Activated CD4-positive, alpha-beta memory T cell treated with anti-CD3 and anti-CD28 coated beads, Interleukin-2, amount 10 ng/mL, durations not matched to agents 7 days and 5 days (primary cell): ENCODE measurements at regions not wholly inside any gene's neighbourhood (a gene's known extent, or its start where the extent isn't known, plus 50 kb on each side); places are given as distances from the start of the nearest gene placed in this dataset.
"Not testable (repeated sequence)": the region's sequence is repeated elsewhere in the genome, so short reads cannot be mapped to it uniquely, and the experiment has no call there.

Experiments
- CTCF ChIA-PET: fragments of 350-600 bp; sonication (Branson Sonifier 250); formaldehyde crosslinking; loops from one replicate; lab custom pipeline; 2021; ENCODE audit warnings: antibody characterized with exemption, inconsistent platforms; lab: Charles Lee
- POLR2A ChIA-PET: fragments of 350-600 bp; sonication (Branson Sonifier 250); formaldehyde crosslinking; loops from one replicate; lab custom pipeline; 2021; ENCODE audit warnings: antibody characterized with exemption; lab: Charles Lee
- DNase-seq: peaks from one replicate; pipeline ENCODE4 v3.0.0-alpha.2; 2020
- H3K27ac Mint-ChIP-seq: one replicate; pipeline ENCODE4 v1.8.0; 2021; ENCODE audit warnings: mild to moderate bottlenecking, mixed read lengths
- H3K27me3 Mint-ChIP-seq: one replicate; pipeline ENCODE4 v1.8.0; 2021; ENCODE audit warnings: mixed read lengths
- H3K36me3 Mint-ChIP-seq: one replicate; pipeline ENCODE4 v1.8.0; 2021; ENCODE audit warnings: low read depth, mixed read lengths
- H3K4me1 Mint-ChIP-seq: one replicate; pipeline ENCODE4 v1.8.0; 2021; ENCODE audit warnings: mixed read lengths
- H3K4me3 Mint-ChIP-seq: one replicate; pipeline ENCODE4 v1.8.0; 2021; ENCODE audit warnings: mild to moderate bottlenecking, mixed read lengths
- H3K9me3 Mint-ChIP-seq: one replicate; pipeline ENCODE4 v1.8.0; 2021; ENCODE audit warnings: mixed read lengths

DNA sequence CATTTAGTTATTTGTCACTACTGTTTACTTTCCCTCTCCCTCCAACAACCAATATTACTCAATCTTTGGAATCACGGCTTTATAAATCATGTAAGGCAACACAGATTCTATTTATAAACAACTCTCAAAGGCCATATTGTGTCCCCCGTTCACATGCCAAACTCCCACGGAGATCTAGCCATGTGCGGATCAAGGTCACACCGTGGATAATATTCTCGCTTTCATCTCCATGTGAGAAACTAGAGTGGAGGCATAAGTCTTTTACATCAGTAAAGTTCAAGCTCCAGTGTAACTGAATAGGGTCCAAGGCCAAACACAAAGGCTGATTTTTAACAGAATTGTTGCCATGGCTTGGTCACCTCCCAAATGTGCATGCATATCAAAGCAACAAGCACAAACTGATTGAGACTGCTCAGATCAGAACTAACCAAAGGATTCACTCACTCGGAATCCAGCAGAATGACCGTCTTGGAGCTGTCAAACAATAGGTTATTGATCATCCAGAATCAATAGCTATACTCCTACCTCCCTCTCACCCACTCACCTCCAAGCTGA is 569.5 kb upstream of the LRRN3 start:
- peaks cover 1% of the 10 kb centered on the region for H3K27me3 Mint-ChIP-seq
- POLR2A ChIA-PET, result no interaction called here
- CTCF ChIA-PET, result no interaction called here
- no peak overlapping the region for H3K27ac Mint-ChIP-seq
- no peaks in the 10 kb centered on the region for H3K4me1 Mint-ChIP-seq
- peaks cover 4% of the 10 kb centered on the region for H3K9me3 Mint-ChIP-seq
- no peak for DNase-seq
- no peaks in the 10 kb centered on the region for H3K36me3 Mint-ChIP-seq
- no peak overlapping the region for H3K4me3 Mint-ChIP-seq

- Mint-ChIP-seq H3K4me1 (no peaks in the 10 kb centered on the region), H3K9me3 (peaks cover 4% of the 10 kb centered on the region), H3K4me3 (no peak overlapping the region), H3K36me3 (no peaks in the 10 kb centered on the region), H3K27ac (no peak overlapping the region), H3K27me3 (no peaks in the 10 kb centered on the region)
- no peak for DNase-seq
- ChIA-PET CTCF (interaction anchor here (0.6 kb wide), 1 partner anchor 12 kb away, joined by 3 read pairs; no protein-coding TSS in a partner anchor), POLR2A (no interaction called here)
Measured at GRCh38 chr7:110522061-110522760, 568.7 kb upstream of the LRRN3 start.

GRCh38 chr7:110522761-110523200 is 568.1 kb upstream of the LRRN3 start:
- no peaks in the 10 kb centered on the region for H3K36me3 Mint-ChIP-seq
- ChIA-PET CTCF (interaction anchor here (0.6 to 0.7 kb wide), 2 partner anchors 13 to 541 kb away, joined by 3 read pairs; no protein-coding TSS in a partner anchor), POLR2A (no interaction called here)
- no peak overlapping the region for H3K4me3 Mint-ChIP-seq
- no peaks in the 10 kb centered on the region for H3K27me3 Mint-ChIP-seq
- no peak for DNase-seq
- peaks cover 4% of the 10 kb centered on the region for H3K9me3 Mint-ChIP-seq
- no peak overlapping the region for H3K27ac Mint-ChIP-seq
- H3K4me1 Mint-ChIP-seq, result no peaks in the 10 kb centered on the region

GRCh38 chr7:110529175-110529574 is 561.8 kb upstream of the LRRN3 start:
- POLR2A ChIA-PET, result no interaction called here
- H3K27me3 Mint-ChIP-seq, result no peaks in the 10 kb centered on the region
- H3K9me3 Mint-ChIP-seq, result no peaks in the 10 kb centered on the region
- H3K36me3 Mint-ChIP-seq, result no peaks in the 10 kb centered on the region
- no peak overlapping the region for H3K27ac Mint-ChIP-seq
- H3K4me1 Mint-ChIP-seq, result no peaks in the 10 kb centered on the region
- no peak for DNase-seq
- CTCF ChIA-PET, result interaction anchor here (0.9 kb wide), 1 partner anchor 662 kb away, joined by 3 read pairs; no protein-coding TSS in a partner anchor
- no peak overlapping the region for H3K4me3 Mint-ChIP-seq

- Mint-ChIP-seq H3K4me1 (no peaks in the 10 kb centered on the region), H3K36me3 (no peaks in the 10 kb centered on the region), H3K4me3 (no peak overlapping the region), H3K27me3 (no peaks in the 10 kb centered on the region), H3K9me3 (no peaks in the 10 kb centered on the region), H3K27ac (no peak overlapping the region)
- POLR2A ChIA-PET, result no interaction called here
- DNase-seq, result no peak
- CTCF ChIA-PET, result no interaction called here
Measured at GRCh38 chr7:110531186-110531585, 559.7 kb upstream of the LRRN3 start.

- Mint-ChIP-seq H3K4me1 (no peaks in the 10 kb centered on the region), H3K9me3 (no peaks in the 10 kb centered on the region), H3K27ac (no peak overlapping the region), H3K36me3 (no peaks in the 10 kb centered on the region), H3K27me3 (no peaks in the 10 kb centered on the region), H3K4me3 (no peak overlapping the region)
- POLR2A ChIA-PET, result no interaction called here
- CTCF ChIA-PET, result no interaction called here
- no peak for DNase-seq
Measured at GRCh38 chr7:110534241-110534931, 556.5 kb upstream of the LRRN3 start.

GRCh38 chr7:110539216-110539615 is 551.7 kb upstream of the LRRN3 start:
- Mint-ChIP-seq H3K27me3 (no peaks in the 10 kb centered on the region), H3K36me3 (no peaks in the 10 kb centered on the region), H3K4me3 (no peak overlapping the region), H3K9me3 (no peaks in the 10 kb centered on the region), H3K27ac (no peak overlapping the region), H3K4me1 (no peaks in the 10 kb centered on the region)
- no peak for DNase-seq
- ChIA-PET POLR2A (no interaction called here), CTCF (no interaction called here)

DNA sequence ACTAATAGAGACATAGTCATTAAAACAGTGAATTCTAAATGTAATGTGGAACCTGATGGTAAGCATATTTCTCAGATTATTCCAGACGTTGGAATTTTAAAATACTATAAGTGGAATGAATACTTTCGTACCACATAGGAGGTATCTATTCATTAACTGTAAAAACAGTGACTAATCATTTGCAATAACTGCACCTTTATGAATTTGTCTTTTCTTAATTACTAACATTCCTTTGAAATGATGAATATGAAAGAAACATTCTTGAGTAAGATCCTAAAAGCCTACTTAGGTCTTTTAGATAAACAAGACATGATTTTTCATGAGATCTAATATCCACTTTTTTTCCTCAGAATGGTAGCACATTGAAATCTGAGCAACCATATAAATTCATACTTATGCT is 549.0 kb upstream of the LRRN3 start:
- DNase-seq, result no peak
- CTCF ChIA-PET, result no interaction called here
- peaks cover 1% of the 10 kb centered on the region for H3K27me3 Mint-ChIP-seq
- H3K4me1 Mint-ChIP-seq, result no peaks in the 10 kb centered on the region
- POLR2A ChIA-PET, result no interaction called here
- H3K36me3 Mint-ChIP-seq, result no peaks in the 10 kb centered on the region
- H3K27ac Mint-ChIP-seq, result no peak overlapping the region
- no peak overlapping the region for H3K4me3 Mint-ChIP-seq
- H3K9me3 Mint-ChIP-seq, result no peaks in the 10 kb centered on the region

DNA sequence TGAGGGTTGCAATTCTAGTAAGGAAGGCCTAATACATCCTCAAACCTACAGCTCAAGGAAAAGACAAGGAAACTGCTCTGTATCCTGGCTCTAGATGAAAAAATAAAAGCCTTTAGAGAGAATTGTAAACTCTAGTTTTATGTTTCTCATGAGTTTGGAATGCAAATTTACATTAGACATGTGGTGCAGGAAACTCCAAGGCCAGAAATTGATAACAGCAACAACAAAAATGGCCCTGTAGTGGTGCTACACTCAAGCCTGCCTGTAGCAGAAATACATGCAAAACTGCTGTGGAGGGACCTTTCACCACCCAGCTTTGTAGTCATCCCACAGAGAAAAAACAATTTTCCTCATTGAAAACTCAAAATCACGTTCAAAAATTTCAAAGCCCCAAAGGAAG is 546.7 kb upstream of the LRRN3 start:
- H3K4me1 Mint-ChIP-seq, result no peaks in the 10 kb centered on the region
- no peak overlapping the region for H3K27ac Mint-ChIP-seq
- no peaks in the 10 kb centered on the region for H3K36me3 Mint-ChIP-seq
- no peak overlapping the region for H3K4me3 Mint-ChIP-seq
- no peaks in the 10 kb centered on the region for H3K9me3 Mint-ChIP-seq
- ChIA-PET POLR2A (no interaction called here), CTCF (no interaction called here)
- no peak for DNase-seq
- peaks cover 1% of the 10 kb centered on the region for H3K27me3 Mint-ChIP-seq

GRCh38 chr7:110548372-110548771 is 542.6 kb upstream of the LRRN3 start:
- H3K36me3 Mint-ChIP-seq, result no peaks in the 10 kb centered on the region
- POLR2A ChIA-PET, result no interaction called here
- peaks cover 6% of the 10 kb centered on the region for H3K9me3 Mint-ChIP-seq
- no peak for DNase-seq
- H3K27me3 Mint-ChIP-seq, result peaks cover 1% of the 10 kb centered on the region
- H3K4me1 Mint-ChIP-seq, result no peaks in the 10 kb centered on the region
- CTCF ChIA-PET, result no interaction called here
- no peak overlapping the region for H3K27ac Mint-ChIP-seq
- no peak overlapping the region for H3K4me3 Mint-ChIP-seq

DNA sequence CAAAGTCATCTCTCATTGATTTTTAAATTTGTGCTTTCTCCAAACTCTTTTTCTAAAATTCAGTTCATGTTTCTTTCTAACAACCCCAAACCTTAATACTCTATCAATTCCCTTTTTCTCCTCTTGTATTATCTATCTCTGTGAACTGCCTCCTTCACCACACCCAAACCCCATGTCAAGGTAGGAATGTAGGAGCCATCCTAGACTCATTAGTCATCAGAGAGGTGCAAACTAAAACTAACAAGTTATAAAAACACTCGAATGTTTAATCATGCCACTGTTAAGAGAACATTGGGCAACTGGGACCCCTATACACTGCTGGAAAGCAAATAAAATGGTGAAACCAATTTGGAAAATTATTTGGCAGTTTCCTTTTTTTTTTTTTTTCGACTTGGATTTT is 533.8 kb upstream of the LRRN3 start:
- no peak overlapping the region for H3K27ac Mint-ChIP-seq
- H3K27me3 Mint-ChIP-seq, result no peaks in the 10 kb centered on the region
- POLR2A ChIA-PET, result no interaction called here
- CTCF ChIA-PET, result no interaction called here
- no peak for DNase-seq
- H3K4me3 Mint-ChIP-seq, result no peak overlapping the region
- H3K36me3 Mint-ChIP-seq, result no peaks in the 10 kb centered on the region
- H3K9me3 Mint-ChIP-seq, result no peaks in the 10 kb centered on the region
- H3K4me1 Mint-ChIP-seq, result no peaks in the 10 kb centered on the region

DNA sequence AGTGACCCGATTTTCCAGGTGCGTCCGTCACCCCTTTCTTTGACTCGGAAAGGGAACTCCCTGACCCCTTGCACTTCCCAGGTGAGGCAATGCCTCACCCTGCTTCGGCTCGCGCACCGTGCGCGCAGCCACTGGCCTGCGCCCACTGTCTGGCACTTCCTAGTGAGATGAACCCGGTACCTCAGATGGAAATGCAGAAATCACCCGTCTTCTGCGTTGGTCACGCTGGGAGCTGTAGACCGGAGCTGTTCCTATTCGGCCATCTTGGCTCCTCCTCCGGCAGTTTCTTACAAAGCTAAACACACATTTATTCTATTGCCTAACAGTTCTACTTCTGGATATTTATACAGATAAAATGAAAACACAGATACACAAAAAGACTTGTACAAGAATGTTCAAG is 527.6 kb upstream of the LRRN3 start:
- H3K4me3 Mint-ChIP-seq, H3K27me3 Mint-ChIP-seq, CTCF ChIA-PET, DNase-seq, H3K9me3 Mint-ChIP-seq, H3K4me1 Mint-ChIP-seq, H3K36me3 Mint-ChIP-seq, POLR2A ChIA-PET, H3K27ac Mint-ChIP-seq: not testable (repeated sequence)

GRCh38 chr7:110564246-110564645 is 526.7 kb upstream of the LRRN3 start:
- H3K4me1 Mint-ChIP-seq, result no peaks in the 10 kb centered on the region
- H3K4me3 Mint-ChIP-seq, result no peak overlapping the region
- ChIA-PET POLR2A (no interaction called here), CTCF (no interaction called here)
- H3K27me3 Mint-ChIP-seq, result no peaks in the 10 kb centered on the region
- DNase-seq, result no peak
- no peaks in the 10 kb centered on the region for H3K9me3 Mint-ChIP-seq
- no peak overlapping the region for H3K27ac Mint-ChIP-seq
- H3K36me3 Mint-ChIP-seq, result no peaks in the 10 kb centered on the region
